ENCODE measurements at regions not wholly inside any gene's neighbourhood (a gene's known extent, or its start where the extent isn't known, plus 50 kb on each side); places are given as distances from the start of the nearest gene placed in this dataset.
"Not testable (repeated sequence)": the region's sequence is repeated elsewhere in the genome, so short reads cannot be mapped to it uniquely, and the experiment has no call there.

DNA sequence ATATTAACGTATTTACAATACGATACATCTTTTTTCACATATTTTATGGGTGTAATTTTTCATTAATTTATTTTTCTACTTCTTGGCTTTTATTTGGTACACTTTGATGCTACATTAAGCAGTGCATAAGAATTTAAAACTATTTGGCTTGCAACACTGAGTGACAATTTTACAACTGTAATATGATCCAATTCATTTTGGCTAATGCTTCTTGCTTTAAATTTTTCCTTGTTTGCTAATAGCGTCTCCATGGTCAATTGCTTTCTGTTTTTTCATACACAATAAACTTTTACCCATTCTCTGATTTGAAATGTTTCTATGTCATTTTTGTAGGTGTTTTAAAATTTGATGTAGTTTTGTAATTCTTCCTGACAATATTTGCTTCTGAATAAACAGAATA, 773.2 kb downstream of the FAM181B start:
- WGBS, 2 experiments (ENCODE audit: insufficient coverage in 1 of 2, insufficient read length in 1 of 2) = 100% methylated on average over 1 of the region's 3 CpGs; no CpG with 5 or more reads in 1 of the 2 experiments
- no peaks in the 10 kb centered on the region for H3K36me3 Mint-ChIP-seq (ENCODE audit: low read depth)

GRCh38 chr11:81959341-81959740, 774.3 kb downstream of the FAM181B start:
- no peak overlapping the region for H3K27ac ChIP-seq (ENCODE audit: low read depth, low read length)
- WGBS, 2 experiments (ENCODE audit: insufficient coverage in 1 of 2, insufficient read length in 1 of 2) = 57 to 67% methylated on average over 1 to 2 of the region's 2 CpGs
- H3K27ac Mint-ChIP-seq = no peak overlapping the region
- no peak overlapping the region for H3K4me3 Mint-ChIP-seq
- no peak overlapping the region for H3K4me3 ChIP-seq (ENCODE audit: low read length)
- peaks cover 2% of the 10 kb centered on the region for H3K4me1 ChIP-seq (ENCODE audit: control insufficient read depth, insufficient read depth, low read length)
- no peaks in the 10 kb centered on the region for H3K36me3 ChIP-seq (ENCODE audit: control insufficient read depth, insufficient read depth, low read length)
- H3K27me3 Mint-ChIP-seq (ENCODE audit: insufficient read depth) = no peaks in the 10 kb centered on the region
- no peaks in the 10 kb centered on the region for H3K27me3 ChIP-seq (ENCODE audit: control insufficient read depth, insufficient read depth, low read length, poor library complexity, severe bottlenecking)
- H3K36me3 Mint-ChIP-seq (ENCODE audit: low read depth) = no peaks in the 10 kb centered on the region
- DNase-seq = peak; percentile 66
- peaks cover 17% of the 10 kb centered on the region for H3K9me3 Mint-ChIP-seq
- H3K9ac ChIP-seq (ENCODE audit: extremely low read depth, low read length, poor library complexity, severe bottlenecking) = no peak overlapping the region
- TF ChIP-seq, protein P1, sequence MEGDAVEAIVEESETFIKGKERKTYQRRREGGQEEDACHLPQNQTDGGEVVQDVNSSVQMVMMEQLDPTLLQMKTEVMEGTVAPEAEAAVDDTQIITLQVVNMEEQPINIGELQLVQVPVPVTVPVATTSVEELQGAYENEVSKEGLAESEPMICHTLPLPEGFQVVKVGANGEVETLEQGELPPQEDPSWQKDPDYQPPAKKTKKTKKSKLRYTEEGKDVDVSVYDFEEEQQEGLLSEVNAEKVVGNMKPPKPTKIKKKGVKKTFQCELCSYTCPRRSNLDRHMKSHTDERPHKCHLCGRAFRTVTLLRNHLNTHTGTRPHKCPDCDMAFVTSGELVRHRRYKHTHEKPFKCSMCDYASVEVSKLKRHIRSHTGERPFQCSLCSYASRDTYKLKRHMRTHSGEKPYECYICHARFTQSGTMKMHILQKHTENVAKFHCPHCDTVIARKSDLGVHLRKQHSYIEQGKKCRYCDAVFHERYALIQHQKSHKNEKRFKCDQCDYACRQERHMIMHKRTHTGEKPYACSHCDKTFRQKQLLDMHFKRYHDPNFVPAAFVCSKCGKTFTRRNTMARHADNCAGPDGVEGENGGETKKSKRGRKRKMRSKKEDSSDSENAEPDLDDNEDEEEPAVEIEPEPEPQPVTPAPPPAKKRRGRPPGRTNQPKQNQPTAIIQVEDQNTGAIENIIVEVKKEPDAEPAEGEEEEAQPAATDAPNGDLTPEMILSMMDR (conservative IDR thresholded peaks at IDR 0.05) = no peak
- peaks cover 14% of the 10 kb centered on the region for H3K9me3 ChIP-seq (ENCODE audit: control insufficient read depth, low read length)
- H3K4me1 Mint-ChIP-seq = peaks cover 5% of the 10 kb centered on the region

More for the DNA sequence above, 773.2 kb downstream of the FAM181B start:
- peaks cover 14% of the 10 kb centered on the region for H3K9me3 ChIP-seq (ENCODE audit: control insufficient read depth, low read length)
- no peak overlapping the region for H3K4me3 ChIP-seq (ENCODE audit: low read length)
- Mint-ChIP-seq H3K9me3 (peaks cover 14% of the 10 kb centered on the region), H3K4me1 (peaks cover 5% of the 10 kb centered on the region), H3K4me3 (no peak overlapping the region), H3K27me3 (ENCODE audit: insufficient read depth) (no peaks in the 10 kb centered on the region), H3K27ac (no peak overlapping the region)
- peaks cover 7% of the 10 kb centered on the region for H3K27me3 ChIP-seq (ENCODE audit: control insufficient read depth, insufficient read depth, low read length, poor library complexity, severe bottlenecking)
- no peak for DNase-seq
- H3K27ac ChIP-seq (ENCODE audit: low read depth, low read length) = no peak overlapping the region
- TF ChIP-seq, protein P1 (conservative IDR thresholded peaks at IDR 0.05) = no peak
- no peaks in the 10 kb centered on the region for H3K36me3 ChIP-seq (ENCODE audit: control insufficient read depth, insufficient read depth, low read length)
- peaks cover 2% of the 10 kb centered on the region for H3K4me1 ChIP-seq (ENCODE audit: control insufficient read depth, insufficient read depth, low read length)
- H3K9ac ChIP-seq (ENCODE audit: extremely low read depth, low read length, poor library complexity, severe bottlenecking) = no peak overlapping the region

GRCh38 chr11:81954301-81954700, 779.4 kb downstream of the FAM181B start:
- DNase-seq; H3K27me3 Mint-ChIP-seq (ENCODE audit: insufficient read depth); H3K4me1 ChIP-seq (ENCODE audit: control insufficient read depth, insufficient read depth, low read length); H3K9ac ChIP-seq (ENCODE audit: extremely low read depth, low read length, poor library complexity, severe bottlenecking); H3K4me1 Mint-ChIP-seq; H3K36me3 ChIP-seq (ENCODE audit: control insufficient read depth, insufficient read depth, low read length); H3K27me3 ChIP-seq (ENCODE audit: control insufficient read depth, insufficient read depth, low read length, poor library complexity, severe bottlenecking); H3K36me3 Mint-ChIP-seq (ENCODE audit: low read depth); H3K4me3 Mint-ChIP-seq; H3K27ac ChIP-seq (ENCODE audit: low read depth, low read length); H3K4me3 ChIP-seq (ENCODE audit: low read length); H3K27ac Mint-ChIP-seq: not testable (repeated sequence)
- peaks cover 28% of the 10 kb centered on the region for H3K9me3 Mint-ChIP-seq
- WGBS, 2 experiments (ENCODE audit: insufficient coverage in 1 of 2, insufficient read length in 1 of 2) = 94% methylated on average over 6 of the region's 6 CpGs; no CpG with 5 or more reads in 1 of the 2 experiments
- peaks cover 19% of the 10 kb centered on the region for H3K9me3 ChIP-seq (ENCODE audit: control insufficient read depth, low read length)

DNA sequence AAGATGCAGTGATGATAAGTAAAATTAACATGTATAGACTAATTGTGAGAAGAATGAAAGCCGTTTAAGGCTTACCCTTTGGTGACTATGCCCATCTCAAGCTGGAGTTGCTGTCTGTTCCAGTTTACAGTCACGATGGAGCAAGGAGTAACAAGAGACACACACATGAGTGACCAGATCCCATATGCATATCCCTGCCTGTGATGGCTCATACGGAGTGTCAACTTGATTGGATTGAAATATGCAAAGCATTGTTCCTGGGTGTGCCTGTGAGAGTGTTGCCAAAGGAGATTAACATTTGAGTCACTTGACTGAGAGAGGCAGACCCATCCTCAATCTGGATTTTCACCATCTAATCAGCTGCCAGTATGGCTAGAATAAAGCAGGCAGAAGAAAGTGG, 786.8 kb downstream of the FAM181B start:
- Histone ChIP-seq H3K27me3 (ENCODE audit: control insufficient read depth, insufficient read depth, low read length, poor library complexity, severe bottlenecking) (no peaks in the 10 kb centered on the region), H3K4me1 (ENCODE audit: control insufficient read depth, insufficient read depth, low read length) (no peaks in the 10 kb centered on the region), H3K36me3 (ENCODE audit: control insufficient read depth, insufficient read depth, low read length) (no peaks in the 10 kb centered on the region), H3K9ac (ENCODE audit: extremely low read depth, low read length, poor library complexity, severe bottlenecking) (no peak overlapping the region), H3K4me3 (ENCODE audit: low read length) (no peak overlapping the region), H3K9me3 (ENCODE audit: control insufficient read depth, low read length) (peaks cover 5% of the 10 kb centered on the region), H3K27ac (ENCODE audit: low read depth, low read length) (no peak overlapping the region)
- peaks cover 6% of the 10 kb centered on the region for H3K4me1 Mint-ChIP-seq
- H3K4me3 Mint-ChIP-seq = no peak overlapping the region
- DNase-seq = peak; percentile 43
- H3K27ac Mint-ChIP-seq = no peak overlapping the region
- peaks cover 6% of the 10 kb centered on the region for H3K9me3 Mint-ChIP-seq
- peaks cover 2% of the 10 kb centered on the region for H3K36me3 Mint-ChIP-seq (ENCODE audit: low read depth)
- no peaks in the 10 kb centered on the region for H3K27me3 Mint-ChIP-seq (ENCODE audit: insufficient read depth)
- TF ChIP-seq, protein P1 (conservative IDR thresholded peaks at IDR 0.05) = no peak
- WGBS, 2 experiments (ENCODE audit: insufficient coverage in 1 of 2, insufficient read length in 1 of 2) = 72 to 75% methylated on average over 3 of the region's 3 CpGs

Data from endodermal cell (in vitro differentiated cells).